IMR-90 (cell line): ENCODE measurements at regions not wholly inside any gene's neighbourhood (a gene's known extent, or its start where the extent isn't known, plus 50 kb on each side); places are given as distances from the start of the nearest gene placed in this dataset.

Source experiments
- ATAC-seq: fragments of 200-7000 bp; cut with Tn5 transposase; 2 replicates; pipeline ENCODE4 v1.9.1; 2020; ENCODE audit warnings: low read depth, mild to moderate bottlenecking, moderate library complexity
- BruUV-seq: library from RNA; stranded (reverse); fragments of 400-500 nt; replicated peaks from 2 replicates; lab custom pipeline; 2021; lab: Mats Ljungman, UMichigan
- CTCF ChIA-PET: fragments of 300-600 bp; formaldehyde crosslinking; extraction: SDS; loops from one replicate; lab custom pipeline; 2021; ENCODE audit warnings: antibody characterized with exemption; lab: Yijun Ruan, JAX
- POLR2A ChIA-PET: fragments of 300-600 bp; sonication (Branson Sonifier 250); formaldehyde crosslinking; loops from one replicate; lab custom pipeline; 2022; ENCODE audit warnings: antibody characterized with exemption; ENCODE audit not compliant: unreplicated experiment; lab: Charles Lee
- DNase-seq: peaks from one replicate; pipeline ENCODE4 v3.0.0; 2013
- H2AFZ ChIP-seq: replicated peaks from 2 replicates; pipeline ENCODE3; 2013; ENCODE audit warnings: low read length, mild to moderate bottlenecking; ENCODE audit not compliant: poor library complexity
- H2AK5ac ChIP-seq: 2 replicates; pipeline ENCODE4 v1.6.1; 2013; ENCODE audit warnings: low read depth, low read length, inconsistent platforms
- H2AK9ac ChIP-seq: replicated peaks from 2 replicates; pipeline ENCODE3; 2013; ENCODE audit warnings: mild to moderate bottlenecking, low read depth, low read length, moderate library complexity; ENCODE audit not compliant: poor library complexity
- H2BK120ac ChIP-seq: 2 replicates; pipeline ENCODE4 v1.6.1; 2013; ENCODE audit warnings: low read depth, low read length, inconsistent platforms
- H2BK15ac ChIP-seq: 3 replicates; pipeline ENCODE4 v1.6.1; 2013; ENCODE audit warnings: low read depth, low read length, inconsistent platforms
- H2BK20ac ChIP-seq: 2 replicates; pipeline ENCODE4 v1.6.1; 2013; ENCODE audit warnings: low read depth, mild to moderate bottlenecking, inconsistent platforms, low read length, moderate library complexity
- H2BK5ac ChIP-seq: 2 replicates; pipeline ENCODE4 v1.6.1; 2013; ENCODE audit warnings: mild to moderate bottlenecking, low read depth, low read length, inconsistent platforms; ENCODE audit not compliant: poor library complexity, severe bottlenecking
- H3K14ac ChIP-seq: replicated peaks from 2 replicates; pipeline ENCODE4 v1.6.1; 2013; ENCODE audit warnings: low read depth, low read length, inconsistent platforms
- H3K18ac ChIP-seq: 2 replicates; pipeline ENCODE4 v1.6.1; 2013; ENCODE audit warnings: low read depth, low read length, control low read depth
- H3K23ac ChIP-seq: 2 replicates; pipeline ENCODE4 v1.6.1; 2013; ENCODE audit warnings: low read depth, low read length, inconsistent platforms
- H3K27ac ChIP-seq: 2 replicates; pipeline ENCODE4 v1.5.1; 2013; ENCODE audit warnings: mild to moderate bottlenecking, control low read depth, low read length; ENCODE audit not compliant: insufficient read depth
- H3K27me3 ChIP-seq: 2 replicates; pipeline ENCODE4 v1.6.1; 2013; ENCODE audit warnings: low read length; ENCODE audit not compliant: control insufficient read depth, insufficient read depth
- H3K36me3 ChIP-seq: 2 replicates; pipeline ENCODE4 v1.6.1; 2013; ENCODE audit warnings: low read length, mixed read lengths; ENCODE audit not compliant: control insufficient read depth, insufficient read depth
- H3K4ac ChIP-seq: 2 replicates; pipeline ENCODE4 v1.6.1; 2013; ENCODE audit warnings: low read depth, low read length, inconsistent platforms
- H3K4me1 ChIP-seq: 2 replicates; pipeline ENCODE4 v1.6.1; 2013; ENCODE audit warnings: low read length, mixed read lengths; ENCODE audit not compliant: control insufficient read depth, insufficient read depth
- H3K4me2 ChIP-seq: 2 replicates; pipeline ENCODE4 v1.6.1; 2013; ENCODE audit warnings: low read depth, mild to moderate bottlenecking, control low read depth, low read length, moderate library complexity
- H3K4me3 ChIP-seq: 2 replicates; pipeline ENCODE4 v1.5.1; 2013; ENCODE audit warnings: low read depth, mild to moderate bottlenecking, control low read depth, low read length, moderate library complexity; ENCODE audit not compliant: insufficient read depth
- H3K56ac ChIP-seq: 2 replicates; pipeline ENCODE4 v1.6.1; 2013; ENCODE audit warnings: low read length, inconsistent platforms; ENCODE audit not compliant: insufficient read depth; ENCODE audit errors: extremely low read depth
- H3K79me1 ChIP-seq, 2 experiments: 2 replicates each; pipeline ENCODE4 v1.6.1; 2013; ENCODE audit warnings: low read length in 2 of 2, inconsistent platforms in 1 of 2, low read depth in 1 of 2
- H3K9ac ChIP-seq: 2 replicates; pipeline ENCODE4 v1.6.1; 2013; ENCODE audit warnings: low read depth, low read length, control low read depth
- H3K9me1 ChIP-seq: 2 replicates; pipeline ENCODE4 v1.6.1; 2013; ENCODE audit warnings: low read length, inconsistent platforms; ENCODE audit not compliant: insufficient read depth
- H3K9me3 ChIP-seq: 2 replicates; pipeline ENCODE4 v1.6.1; 2013; ENCODE audit warnings: low read length; ENCODE audit not compliant: control insufficient read depth, insufficient read depth
- H4K20me1 ChIP-seq: 2 replicates; pipeline ENCODE4 v1.6.1; 2013; ENCODE audit warnings: low read length, inconsistent platforms; ENCODE audit not compliant: insufficient read depth
- H4K5ac ChIP-seq: 2 replicates; pipeline ENCODE4 v1.6.1; 2013; ENCODE audit warnings: mild to moderate bottlenecking, low read depth, low read length, control low read depth
- H4K8ac ChIP-seq, 2 experiments: 2 replicates each; pipeline ENCODE4 v1.6.1; 2013; ENCODE audit warnings: low read depth in 2 of 2, low read length in 2 of 2, control low read depth in 1 of 2, inconsistent platforms in 1 of 2
- H4K91ac ChIP-seq: 2 replicates; pipeline ENCODE4 v1.6.1; 2013; ENCODE audit warnings: low read depth, low read length, inconsistent platforms; ENCODE audit not compliant: insufficient read depth
- CEBPB ChIP-seq: IDR thresholded peaks from 2 replicates; pipeline ENCODE4 v1.6.1; 2012; ENCODE audit warnings: low read depth, low read length, improper control_type of control experiment
- CHD1 ChIP-seq: IDR thresholded peaks from 2 replicates; pipeline ENCODE4 v1.6.1; 2012; ENCODE audit warnings: low read depth, low read length, improper control_type of control experiment
- ELK1 ChIP-seq: fragments of 150-350 bp; IDR thresholded peaks from 2 replicates; pipeline ENCODE4 v1.6.1; 2016; ENCODE audit warnings: low read depth, mild to moderate bottlenecking, low read length, moderate library complexity, borderline replicate concordance
- FOS ChIP-seq: fragments of 150-350 bp; IDR thresholded peaks from 2 replicates; pipeline ENCODE4 v1.6.1; 2016; ENCODE audit warnings: low read depth, low read length
- MAZ ChIP-seq: IDR thresholded peaks from 2 replicates; pipeline ENCODE4 v1.6.1; 2012; ENCODE audit warnings: low read depth, mild to moderate bottlenecking, low read length, improper control_type of control experiment, moderate library complexity, borderline replicate concordance
- POLR2A ChIP-seq: IDR thresholded peaks from 2 replicates; pipeline ENCODE4 v1.6.1; 2012; ENCODE audit warnings: mild to moderate bottlenecking, low read depth, low read length
- RAD21 ChIP-seq: IDR thresholded peaks from 2 replicates; pipeline ENCODE4 v1.6.1; 2012; ENCODE audit warnings: low read length, improper control_type of control experiment
- RCOR1 ChIP-seq: IDR thresholded peaks from 2 replicates; pipeline ENCODE4 v1.6.1; 2012; ENCODE audit warnings: mild to moderate bottlenecking, low read length, improper control_type of control experiment; ENCODE audit not compliant: insufficient replicate concordance
- RFX5 ChIP-seq: IDR thresholded peaks from 2 replicates; pipeline ENCODE4 v1.8.0; 2012; ENCODE audit warnings: low read depth, mild to moderate bottlenecking, low read length, moderate library complexity
- SMC3 ChIP-seq: fragments of 150-350 bp; IDR thresholded peaks from 2 replicates; pipeline ENCODE4 v1.6.1; 2016; ENCODE audit warnings: low read depth, mild to moderate bottlenecking, antibody characterized with exemption, low read length, moderate library complexity
- WGBS, 2 experiments: methylation state at CpG; one replicate each; pipeline versions ENCODE4 v1.1.5 to v1.1.7; 2013; ENCODE audit warnings: missing lambda C conversion rate in 2 of 2; ENCODE audit not compliant: insufficient read length in 1 of 2; ENCODE audit errors: extremely low coverage in 2 of 2; 5-methylcytosine and 5-hydroxymethylcytosine counted together
- dilution Hi-C: fragments of 300-500 bp; cut with HindIII; formaldehyde crosslinking; loops from one replicate; pipeline ENCODE4 v1.14.3; 2018; ENCODE audit warnings: low sequenced_read_pairs; ENCODE audit not compliant: unreplicated experiment
- in situ Hi-C: fragments of 300-500 bp; cut with MboI; formaldehyde crosslinking; loops from 3 replicates; pipeline ENCODE4 v1.14.3; 2019; ENCODE audit warnings: low sequenced_read_pairs, inconsistent platforms, mixed read lengths
- intact Hi-C: fragments of 100-400 bp; cut with micrococcal nuclease; formaldehyde crosslinking; loops from 2 replicates; pipeline ENCODE4 v1.10.0; 2022
- TF ChIP-seq, protein P1 (sequence below): conservative IDR thresholded peaks from 2 replicates; pipeline ENCODE4 v1.5.1; 2012; ENCODE audit warnings: mild to moderate bottlenecking, low read depth, low read length, improper control_type of control experiment

- H2AK5ac ChIP-seq: no peak overlapping the region
- H3K4me3 ChIP-seq: no peak overlapping the region
- H4K8ac ChIP-seq: no peak overlapping the region
- no peaks in the 10 kb centered on the region for H3K9me3 ChIP-seq
- H3K27ac ChIP-seq: no peak overlapping the region
- H3K23ac ChIP-seq: no peak overlapping the region
- intact Hi-C loops (loop anchor here (10.0 kb wide), 1 partner anchor 186 kb away; the partner anchor contains the start of gene SLC44A1), in situ Hi-C loops (no loop called here), dilution Hi-C loops (no loop called here)
- H2BK15ac ChIP-seq: no peak overlapping the region; the same call in 2 of the 3 replicates
- peak overlapping the region; percentile 58; the same call in 1 of the 2 replicates for H2BK120ac ChIP-seq
- H3K36me3 ChIP-seq: no peaks in the 10 kb centered on the region
- peak overlapping the region; percentile 61; the same call in 1 of the 2 replicates for H3K14ac ChIP-seq
- no peaks in the 10 kb centered on the region for H4K20me1 ChIP-seq
- no peak for TF ChIP-seq SMC3
- TF ChIP-seq RAD21: no peak
- no peak for TF ChIP-seq CHD1
- no peak for TF ChIP-seq RFX5
- TF ChIP-seq MAZ: no peak
- no peak for TF ChIP-seq FOS
- TF ChIP-seq CEBPB: no peak
- no peak for TF ChIP-seq RCOR1
- TF ChIP-seq, protein P1, sequence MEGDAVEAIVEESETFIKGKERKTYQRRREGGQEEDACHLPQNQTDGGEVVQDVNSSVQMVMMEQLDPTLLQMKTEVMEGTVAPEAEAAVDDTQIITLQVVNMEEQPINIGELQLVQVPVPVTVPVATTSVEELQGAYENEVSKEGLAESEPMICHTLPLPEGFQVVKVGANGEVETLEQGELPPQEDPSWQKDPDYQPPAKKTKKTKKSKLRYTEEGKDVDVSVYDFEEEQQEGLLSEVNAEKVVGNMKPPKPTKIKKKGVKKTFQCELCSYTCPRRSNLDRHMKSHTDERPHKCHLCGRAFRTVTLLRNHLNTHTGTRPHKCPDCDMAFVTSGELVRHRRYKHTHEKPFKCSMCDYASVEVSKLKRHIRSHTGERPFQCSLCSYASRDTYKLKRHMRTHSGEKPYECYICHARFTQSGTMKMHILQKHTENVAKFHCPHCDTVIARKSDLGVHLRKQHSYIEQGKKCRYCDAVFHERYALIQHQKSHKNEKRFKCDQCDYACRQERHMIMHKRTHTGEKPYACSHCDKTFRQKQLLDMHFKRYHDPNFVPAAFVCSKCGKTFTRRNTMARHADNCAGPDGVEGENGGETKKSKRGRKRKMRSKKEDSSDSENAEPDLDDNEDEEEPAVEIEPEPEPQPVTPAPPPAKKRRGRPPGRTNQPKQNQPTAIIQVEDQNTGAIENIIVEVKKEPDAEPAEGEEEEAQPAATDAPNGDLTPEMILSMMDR: no peak
- TF ChIP-seq ELK1: no peak
- TF ChIP-seq POLR2A: no peak
- H3K4ac ChIP-seq: peak overlapping the region; percentile 64; the same call in 1 of the 2 replicates
- 0 out of 2 replicates have a peak overlapping the region, but pooled peaks have one; percentile 71 for H2BK20ac ChIP-seq
- peak overlapping the region; percentile 49; the same call in 1 of the 2 replicates for H3K18ac ChIP-seq
- H4K5ac ChIP-seq: peak overlapping the region; percentile 24; the same call in 1 of the 2 replicates
- no peak overlapping the region for H3K56ac ChIP-seq
- 0 out of 4 replicates have a peak, but pooled peaks cover 0 to 3% of the 10 kb centered on the region in 2 experiments for H3K79me1 ChIP-seq
- H3K4me1 ChIP-seq: peaks cover 19% of the 10 kb centered on the region
- H3K9me1 ChIP-seq: peaks cover 7% of the 10 kb centered on the region
- CTCF ChIA-PET: interaction anchor here (0.6 kb wide), 1 partner anchor 443 kb away, joined by 4 read pairs; no protein-coding TSS in a partner anchor
- no peak overlapping the region for H2AFZ ChIP-seq
- no CpG with 5 or more reads among the region's 1 CpG for WGBS, 2 experiments
- POLR2A ChIA-PET: no interaction called here
- DNase-seq (no peak), ATAC-seq (no peak)
- H2AK9ac ChIP-seq: no peak overlapping the region
- H3K27me3 ChIP-seq: no peaks in the 10 kb centered on the region
- H3K4me2 ChIP-seq: no peak overlapping the region
- no peak overlapping the region for H4K91ac ChIP-seq
- H2BK5ac ChIP-seq: peak overlapping the region; percentile 5
- H3K9ac ChIP-seq: no peak overlapping the region
- BruUV-seq: no TSS peak
Measured at GRCh38 chr9:105059252-105059651, 131.3 kb upstream of the ABCA1 start.
